ENCODE measurements at regions not wholly inside any gene's neighbourhood (a gene's known extent, or its start where the extent isn't known, plus 50 kb on each side); places are given as distances from the start of the nearest gene placed in this dataset.

GRCh38 chr4:74651198-74651597 lies 143.1 kb downstream of the BTC start:
- Mint-ChIP-seq H3K4me3 (ENCODE audit: unreplicated experiment) (no peak overlapping the region), H3K4me1 (ENCODE audit: unreplicated experiment) (no peaks in the 10 kb centered on the region), H3K27me3 (ENCODE audit: unreplicated experiment) (no peaks in the 10 kb centered on the region), H3K27ac (ENCODE audit: unreplicated experiment) (no peak overlapping the region), H3K9me3 (ENCODE audit: unreplicated experiment) (no peaks in the 10 kb centered on the region), H3K36me3 (ENCODE audit: low read depth, unreplicated experiment) (no peaks in the 10 kb centered on the region)
- no peak for TF ChIP-seq CTCF (IDR thresholded peaks at IDR 0.05; ENCODE audit: unreplicated experiment)
- DNase-seq (ENCODE audit: low spot score), result no peak

- Mint-ChIP-seq H3K27me3 (ENCODE audit: unreplicated experiment) (no peaks in the 10 kb centered on the region), H3K9me3 (ENCODE audit: unreplicated experiment) (no peaks in the 10 kb centered on the region), H3K4me1 (ENCODE audit: unreplicated experiment) (no peaks in the 10 kb centered on the region), H3K4me3 (ENCODE audit: unreplicated experiment) (no peak overlapping the region), H3K27ac (ENCODE audit: unreplicated experiment) (no peak overlapping the region), H3K36me3 (ENCODE audit: low read depth, unreplicated experiment) (no peaks in the 10 kb centered on the region)
- DNase-seq (ENCODE audit: low spot score), result no peak
- TF ChIP-seq CTCF (IDR thresholded peaks at IDR 0.05; ENCODE audit: unreplicated experiment), result no peak
Measured at GRCh38 chr4:74653331-74654229, 140.7 kb downstream of the BTC start.

- DNase-seq (ENCODE audit: low spot score), result no peak
- no peaks in the 10 kb centered on the region for H3K4me1 Mint-ChIP-seq (ENCODE audit: unreplicated experiment)
- H3K27me3 Mint-ChIP-seq (ENCODE audit: unreplicated experiment), result no peaks in the 10 kb centered on the region
- no peak overlapping the region for H3K27ac Mint-ChIP-seq (ENCODE audit: unreplicated experiment)
- H3K9me3 Mint-ChIP-seq (ENCODE audit: unreplicated experiment), result no peaks in the 10 kb centered on the region
- no peaks in the 10 kb centered on the region for H3K36me3 Mint-ChIP-seq (ENCODE audit: low read depth, unreplicated experiment)
- H3K4me3 Mint-ChIP-seq (ENCODE audit: unreplicated experiment), result no peak overlapping the region
- no peak for TF ChIP-seq CTCF (IDR thresholded peaks at IDR 0.05; ENCODE audit: unreplicated experiment)
Measured at GRCh38 chr4:74654230-74654681, 140.1 kb downstream of the BTC start.

- no peaks in the 10 kb centered on the region for H3K27me3 Mint-ChIP-seq (ENCODE audit: unreplicated experiment)
- no peaks in the 10 kb centered on the region for H3K9me3 Mint-ChIP-seq (ENCODE audit: unreplicated experiment)
- no peaks in the 10 kb centered on the region for H3K36me3 Mint-ChIP-seq (ENCODE audit: low read depth, unreplicated experiment)
- TF ChIP-seq CTCF (IDR thresholded peaks at IDR 0.05; ENCODE audit: unreplicated experiment), result no peak
- H3K27ac Mint-ChIP-seq (ENCODE audit: unreplicated experiment), result no peak overlapping the region
- H3K4me3 Mint-ChIP-seq (ENCODE audit: unreplicated experiment), result no peak overlapping the region
- no peak for DNase-seq (ENCODE audit: low spot score)
- no peaks in the 10 kb centered on the region for H3K4me1 Mint-ChIP-seq (ENCODE audit: unreplicated experiment)
Measured at GRCh38 chr4:74656596-74656995, 137.7 kb downstream of the BTC start.

- Mint-ChIP-seq H3K27me3 (ENCODE audit: unreplicated experiment) (no peaks in the 10 kb centered on the region), H3K9me3 (ENCODE audit: unreplicated experiment) (no peaks in the 10 kb centered on the region), H3K27ac (ENCODE audit: unreplicated experiment) (no peak overlapping the region), H3K4me3 (ENCODE audit: unreplicated experiment) (no peak overlapping the region), H3K4me1 (ENCODE audit: unreplicated experiment) (no peaks in the 10 kb centered on the region), H3K36me3 (ENCODE audit: low read depth, unreplicated experiment) (no peaks in the 10 kb centered on the region)
- DNase-seq (ENCODE audit: low spot score), result no peak
- no peak for TF ChIP-seq CTCF (IDR thresholded peaks at IDR 0.05; ENCODE audit: unreplicated experiment)
Measured at GRCh38 chr4:74658116-74658515, 136.2 kb downstream of the BTC start.

Measured in endothelial cell (in vitro differentiated cells).